ENCODE measurements at regions not wholly inside any gene's neighbourhood (a gene's known extent, or its start where the extent isn't known, plus 50 kb on each side); places are given as distances from the start of the nearest gene placed in this dataset.
"Not testable (repeated sequence)": the region's sequence is repeated elsewhere in the genome, so short reads cannot be mapped to it uniquely, and the experiment has no call there.

GRCh38 chr4:30462445-30463090 lies 257.6 kb upstream of the PCDH7 start:
- FAIRE-seq = no peak

GRCh38 chr4:30471861-30472260 lies 248.3 kb upstream of the PCDH7 start:
- no peak for FAIRE-seq

GRCh38 chr4:30473225-30473624 lies 246.9 kb upstream of the PCDH7 start:
- FAIRE-seq = no peak

GRCh38 chr4:30495251-30495650 lies 224.9 kb upstream of the PCDH7 start:
- no peak for FAIRE-seq

- no peak for FAIRE-seq
Measured at GRCh38 chr4:30495651-30496310, 224.4 kb upstream of the PCDH7 start.

- no peak for FAIRE-seq
Measured at GRCh38 chr4:30511751-30512150, 208.4 kb upstream of the PCDH7 start.

- no peak for FAIRE-seq
Measured at GRCh38 chr4:30518211-30518610, 202.0 kb upstream of the PCDH7 start.

GRCh38 chr4:30525662-30526315 lies 194.4 kb upstream of the PCDH7 start:
- no peak for FAIRE-seq

GRCh38 chr4:30535255-30535654 lies 184.9 kb upstream of the PCDH7 start:
- FAIRE-seq = no peak

- FAIRE-seq = no peak
Measured at GRCh38 chr4:30536231-30536630, 183.9 kb upstream of the PCDH7 start.

- no peak for FAIRE-seq
Measured at GRCh38 chr4:30537456-30537855, 182.7 kb upstream of the PCDH7 start.

GRCh38 chr4:30538794-30539193 lies 181.4 kb upstream of the PCDH7 start:
- FAIRE-seq = no peak

GRCh38 chr4:30543057-30543456 lies 177.1 kb upstream of the PCDH7 start:
- FAIRE-seq = no peak

GRCh38 chr4:30553151-30553550 lies 167.0 kb upstream of the PCDH7 start:
- no peak for FAIRE-seq

GRCh38 chr4:30553706-30554105 lies 166.5 kb upstream of the PCDH7 start:
- no peak for FAIRE-seq

- no peak for FAIRE-seq
Measured at GRCh38 chr4:30555775-30556174, 164.4 kb upstream of the PCDH7 start.

- no peak for FAIRE-seq
Measured at GRCh38 chr4:30559481-30559880, 160.7 kb upstream of the PCDH7 start.

GRCh38 chr4:30586850-30587249 lies 133.3 kb upstream of the PCDH7 start:
- FAIRE-seq = no peak

GRCh38 chr4:30589669-30590068 lies 130.5 kb upstream of the PCDH7 start:
- not testable (repeated sequence) for FAIRE-seq

GRCh38 chr4:30600246-30601017 lies 119.7 kb upstream of the PCDH7 start:
- no peak for FAIRE-seq

GRCh38 chr4:30601070-30601865 lies 118.9 kb upstream of the PCDH7 start:
- no peak for FAIRE-seq

- no peak for FAIRE-seq
Measured at GRCh38 chr4:30605616-30606190, 114.5 kb upstream of the PCDH7 start.
